Lung (tissue), 11 donors: ENCODE measurements at regions not wholly inside any gene's neighbourhood (a gene's known extent, or its start where the extent isn't known, plus 50 kb on each side); places are given as distances from the start of the nearest gene placed in this dataset.

Experiments used
- ATAC-seq: fragments of 200-7000 bp; cut with Tn5 transposase; one replicate; pipeline ENCODE4 v1.9.1; 2020; ENCODE audit warnings: moderate number of reproducible peaks; ENCODE audit not compliant: insufficient read depth, low FRiP score
- DNase-seq, 3 donors: peaks; one replicate each; pipeline ENCODE4 v3.0.0-alpha.2; 2013 to 2017
- H3K27ac ChIP-seq, 2 donors: one replicate each; pipeline ENCODE4 v1.5.1; 2013; ENCODE audit warnings: mild to moderate bottlenecking in 2 of 2, moderate library complexity in 2 of 2, control low read depth in 1 of 2, inconsistent platforms in 1 of 2, low read depth in 1 of 2, low read length in 1 of 2
- H3K27me3 ChIP-seq, 3 donors: one replicate each; pipeline ENCODE4 v1.5.1; 2013; ENCODE audit warnings: low read length in 2 of 3; ENCODE audit not compliant: control insufficient read depth in 3 of 3, insufficient read depth in 3 of 3
- H3K36me3 ChIP-seq, 4 donors: one replicate each; pipeline ENCODE4 v1.5.1; 2013; ENCODE audit warnings: low read length in 4 of 4, mild to moderate bottlenecking in 1 of 4, moderate library complexity in 1 of 4; ENCODE audit not compliant: control insufficient read depth in 4 of 4, insufficient read depth in 4 of 4
- H3K4me1 ChIP-seq, 5 donors: one replicate each; pipeline ENCODE4 v1.5.1; 2013; ENCODE audit warnings: low read length in 5 of 5, mild to moderate bottlenecking in 2 of 5, moderate library complexity in 1 of 5; ENCODE audit not compliant: control insufficient read depth in 5 of 5, insufficient read depth in 5 of 5
- H3K4me3 ChIP-seq: one replicate; pipeline ENCODE4 v1.5.1; 2013; ENCODE audit warnings: mild to moderate bottlenecking, control low read depth, moderate library complexity
- H3K9ac ChIP-seq, 2 donors: one replicate each; pipeline ENCODE4 v1.5.1; 2013; ENCODE audit warnings: low read length in 2 of 2, control low read depth in 1 of 2; ENCODE audit not compliant: insufficient read depth in 1 of 2
- H3K9me3 ChIP-seq, 4 donors: one replicate each; pipeline ENCODE4 v1.5.1; 2013; ENCODE audit warnings: low read length in 3 of 4, mild to moderate bottlenecking in 1 of 4, moderate library complexity in 1 of 4; ENCODE audit not compliant: control insufficient read depth in 4 of 4, insufficient read depth in 3 of 4
- WGBS, 2 donors: extraction: QIAGEN DNeasy Blood & Tissue Kit; methylation state at CpG; one replicate each; pipeline ENCODE4 v1.1.7; 2013; 5-methylcytosine and 5-hydroxymethylcytosine counted together
- TF ChIP-seq, protein P1 (sequence below): IDR thresholded peaks from 2 replicates; pipeline ENCODE4 v1.5.1; 2012; ENCODE audit warnings: mild to moderate bottlenecking; ENCODE audit errors: control extremely low read depth, extremely low read depth
- donor health status: control.
- donor health status: control.
- donor health status: Bipolar disorder and iron deficiency.
- donor health status: healthy.
- donor health status: DM: yes; HTN: yes; CAD: no.

DNA sequence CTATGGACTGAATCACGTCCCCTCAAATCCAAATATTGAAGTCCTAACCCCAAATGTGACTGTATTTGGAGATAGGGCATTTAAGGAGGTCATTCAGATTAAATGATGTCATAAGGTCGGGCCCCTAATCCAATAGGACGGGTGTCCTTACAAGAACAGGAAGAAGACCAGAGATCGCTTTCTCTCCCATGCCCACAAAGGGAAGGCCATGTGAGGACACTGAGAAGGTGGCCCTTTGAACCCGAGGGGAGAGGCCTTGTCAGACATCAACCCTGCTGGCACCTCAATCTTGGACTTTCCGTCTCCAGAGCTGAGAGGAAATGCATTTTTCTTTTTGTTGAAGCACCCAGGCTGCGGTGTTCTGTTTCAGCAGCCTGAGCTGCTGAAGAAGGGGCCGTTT lies 72.3 kb upstream of the KLF6 start:
- Histone ChIP-seq H3K4me3 (no peak overlapping the region), H3K27me3 (no peaks in the 10 kb centered on the region), H3K27ac (no peak overlapping the region), H3K9me3 (no peaks in the 10 kb centered on the region), H3K9ac (no peak overlapping the region), H3K36me3 (no peaks in the 10 kb centered on the region), H3K4me1 (peaks cover 3 to 17% (median 5%) of the 10 kb centered on the region in 5 donors)
- TF ChIP-seq, protein P1, sequence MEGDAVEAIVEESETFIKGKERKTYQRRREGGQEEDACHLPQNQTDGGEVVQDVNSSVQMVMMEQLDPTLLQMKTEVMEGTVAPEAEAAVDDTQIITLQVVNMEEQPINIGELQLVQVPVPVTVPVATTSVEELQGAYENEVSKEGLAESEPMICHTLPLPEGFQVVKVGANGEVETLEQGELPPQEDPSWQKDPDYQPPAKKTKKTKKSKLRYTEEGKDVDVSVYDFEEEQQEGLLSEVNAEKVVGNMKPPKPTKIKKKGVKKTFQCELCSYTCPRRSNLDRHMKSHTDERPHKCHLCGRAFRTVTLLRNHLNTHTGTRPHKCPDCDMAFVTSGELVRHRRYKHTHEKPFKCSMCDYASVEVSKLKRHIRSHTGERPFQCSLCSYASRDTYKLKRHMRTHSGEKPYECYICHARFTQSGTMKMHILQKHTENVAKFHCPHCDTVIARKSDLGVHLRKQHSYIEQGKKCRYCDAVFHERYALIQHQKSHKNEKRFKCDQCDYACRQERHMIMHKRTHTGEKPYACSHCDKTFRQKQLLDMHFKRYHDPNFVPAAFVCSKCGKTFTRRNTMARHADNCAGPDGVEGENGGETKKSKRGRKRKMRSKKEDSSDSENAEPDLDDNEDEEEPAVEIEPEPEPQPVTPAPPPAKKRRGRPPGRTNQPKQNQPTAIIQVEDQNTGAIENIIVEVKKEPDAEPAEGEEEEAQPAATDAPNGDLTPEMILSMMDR: no peak
- ATAC-seq (no peak), DNase-seq (no peak)
- 84 to 90% methylated on average over 8 of the region's 8 CpGs for WGBS, 2 donors

DNA sequence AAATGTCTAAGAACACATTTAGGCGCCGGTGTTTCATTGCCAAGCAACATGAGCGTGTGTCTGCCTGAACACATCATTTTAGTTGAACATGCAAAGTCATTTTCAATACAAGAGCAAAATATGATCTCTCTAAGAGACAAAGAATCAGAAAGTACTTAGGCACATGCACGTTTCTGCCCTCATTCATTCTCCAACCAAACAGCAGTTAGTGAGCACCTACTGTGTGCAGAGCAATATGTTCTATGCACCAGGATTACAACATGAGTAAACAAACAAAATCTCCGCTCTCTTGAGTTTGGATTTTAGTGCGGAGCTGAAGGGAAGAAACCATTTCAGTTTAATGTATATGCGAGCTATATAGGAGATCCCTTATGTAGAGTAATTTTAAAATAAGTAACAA lies 71.6 kb upstream of the KLF6 start:
- H3K4me3 ChIP-seq: no peak overlapping the region
- H3K9ac ChIP-seq: no peak overlapping the region
- H3K27me3 ChIP-seq: no peaks in the 10 kb centered on the region
- ATAC-seq (no peak), DNase-seq (no peak)
- H3K27ac ChIP-seq: no peak overlapping the region
- 93 to 94% methylated on average over 7 of the region's 7 CpGs for WGBS, 2 donors
- TF ChIP-seq, protein P1: no peak
- no peaks in the 10 kb centered on the region for H3K36me3 ChIP-seq
- H3K4me1 ChIP-seq: peaks cover 3 to 17% (median 5%) of the 10 kb centered on the region in 5 donors
- no peaks in the 10 kb centered on the region for H3K9me3 ChIP-seq

DNA sequence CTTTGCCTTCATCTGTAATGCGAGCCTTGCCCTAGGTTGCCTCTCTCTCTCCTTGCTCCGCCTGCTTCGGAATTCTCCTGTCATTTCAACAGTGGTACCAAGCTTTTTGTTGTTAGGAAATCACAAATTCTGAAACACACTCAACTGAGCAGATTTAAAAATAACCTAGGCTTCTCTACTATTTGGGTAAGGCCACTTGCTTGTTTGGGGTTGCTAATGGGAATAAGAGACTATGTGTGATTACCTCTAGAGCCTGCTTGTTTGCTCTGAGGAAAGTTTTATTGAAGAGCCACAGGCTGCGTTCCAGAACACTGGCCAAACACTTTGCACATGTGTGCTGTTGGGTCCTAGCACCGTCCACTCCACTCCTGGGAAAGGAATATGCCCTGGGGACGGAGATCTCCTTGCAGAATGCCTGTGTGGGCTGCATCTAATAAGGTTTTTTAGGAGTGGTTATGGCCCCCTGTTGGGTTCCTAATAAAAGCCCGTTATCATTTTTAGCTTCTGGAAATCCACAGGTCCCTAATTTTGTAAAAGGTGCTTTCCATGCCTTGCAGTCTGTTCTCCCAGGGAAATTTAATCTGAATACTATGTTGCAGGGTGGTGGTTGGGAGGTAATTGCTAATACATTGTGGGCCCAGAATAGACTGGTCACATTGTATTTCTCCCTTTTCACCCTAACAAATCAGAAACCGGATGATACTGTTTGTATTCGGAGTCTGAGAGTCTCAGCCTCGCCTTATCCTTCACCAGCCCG lies 68.7 kb upstream of the KLF6 start:
- Histone ChIP-seq H3K9me3 (no peaks in the 10 kb centered on the region), H3K4me3 (no peak overlapping the region), H3K36me3 (no peaks in the 10 kb centered on the region), H3K9ac (no peak overlapping the region), H3K27ac (peak overlapping the region; percentile 14 to 98), H3K4me1 (peaks cover 0 to 17% (median 6%) of the 10 kb centered on the region in 5 donors), H3K27me3 (no peaks in the 10 kb centered on the region)
- 52 to 79% methylated on average over 11 of the region's 11 CpGs for WGBS, 2 donors
- DNase-seq (peak; percentile 49 to 70 (median 50)), ATAC-seq (no peak)
- TF ChIP-seq, protein P1: no peak
